ENCODE measurements at regions not wholly inside any gene's neighbourhood (a gene's known extent, or its start where the extent isn't known, plus 50 kb on each side); places are given as distances from the start of the nearest gene placed in this dataset.

DNA sequence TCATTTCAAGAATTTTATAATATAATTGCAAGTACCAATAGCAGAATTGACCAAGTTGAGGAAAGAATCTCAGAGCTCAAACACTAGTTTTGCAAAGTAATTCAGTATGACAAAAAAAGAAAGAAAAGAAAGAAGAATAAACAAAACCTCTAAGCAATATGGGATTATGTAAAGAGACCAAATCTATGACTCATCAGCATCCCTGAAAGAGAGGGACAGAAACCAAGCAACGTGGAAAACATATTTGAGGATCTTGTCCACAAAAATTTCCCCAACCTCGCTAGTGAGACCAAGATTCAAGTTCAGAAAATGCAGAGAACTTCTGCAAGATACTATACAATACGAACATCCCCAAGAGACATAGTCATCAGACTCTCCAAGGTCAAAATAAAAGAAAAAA is 203.7 kb upstream of the DDI1 start:
- Histone ChIP-seq H3K36me3 (ENCODE audit: control insufficient read depth in 2 of 2, insufficient read depth in 2 of 2, low read length in 2 of 2) (no peaks in the 10 kb centered on the region), H3K27me3 (ENCODE audit: control insufficient read depth in 2 of 2, insufficient read depth in 2 of 2, low read length in 2 of 2) (no peaks in the 10 kb centered on the region), H3K27ac (ENCODE audit: low read depth in 2 of 2, low read length in 2 of 2) (no peak overlapping the region), H3K9ac (ENCODE audit: low read depth in 1 of 2, low read length in 2 of 2) (no peak overlapping the region), H3K4me1 (ENCODE audit: control insufficient read depth in 2 of 2, insufficient read depth in 2 of 2, low read length in 2 of 2) (peaks cover 0 to 6% of the 10 kb centered on the region in 2 donors), H3K4me3 (ENCODE audit: low read length in 2 of 2) (no peak overlapping the region), H3K9me3 (ENCODE audit: control insufficient read depth in 2 of 2, low read length in 2 of 2) (peaks cover 8% of the 10 kb centered on the region in 2 donors)

DNA sequence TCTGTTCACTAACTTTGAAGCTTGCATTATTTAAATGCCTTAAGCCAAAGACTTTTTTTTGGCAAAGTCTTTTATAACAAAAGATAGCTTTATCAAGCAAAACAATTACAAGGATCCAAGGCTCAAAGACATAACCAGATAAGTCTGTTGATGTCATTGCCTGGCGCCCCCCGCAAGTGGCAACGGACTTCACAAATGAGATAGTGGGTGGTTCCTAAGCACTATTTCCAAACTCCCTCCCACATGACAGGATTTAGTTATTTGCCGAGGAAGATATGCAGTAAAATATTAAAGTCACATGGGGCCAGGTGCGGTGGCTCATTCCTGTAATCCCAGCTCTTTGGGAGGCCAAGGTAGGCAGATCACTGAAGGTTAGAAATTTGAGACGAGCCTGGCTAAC is 194.2 kb upstream of the DDI1 start:
- no peak overlapping the region for H3K9ac ChIP-seq (ENCODE audit: low read depth in 1 of 2, low read length in 2 of 2)
- no peaks in the 10 kb centered on the region for H3K27me3 ChIP-seq (ENCODE audit: control insufficient read depth in 2 of 2, insufficient read depth in 2 of 2, low read length in 2 of 2)
- peaks cover 0 to 7% of the 10 kb centered on the region in 2 donors for H3K4me1 ChIP-seq (ENCODE audit: control insufficient read depth in 2 of 2, insufficient read depth in 2 of 2, low read length in 2 of 2)
- no peaks in the 10 kb centered on the region for H3K36me3 ChIP-seq (ENCODE audit: control insufficient read depth in 2 of 2, insufficient read depth in 2 of 2, low read length in 2 of 2)
- no peaks in the 10 kb centered on the region for H3K9me3 ChIP-seq (ENCODE audit: control insufficient read depth in 2 of 2, low read length in 2 of 2)
- no peak overlapping the region for H3K4me3 ChIP-seq (ENCODE audit: low read length in 2 of 2)
- no peak overlapping the region for H3K27ac ChIP-seq (ENCODE audit: low read depth in 2 of 2, low read length in 2 of 2)

DNA sequence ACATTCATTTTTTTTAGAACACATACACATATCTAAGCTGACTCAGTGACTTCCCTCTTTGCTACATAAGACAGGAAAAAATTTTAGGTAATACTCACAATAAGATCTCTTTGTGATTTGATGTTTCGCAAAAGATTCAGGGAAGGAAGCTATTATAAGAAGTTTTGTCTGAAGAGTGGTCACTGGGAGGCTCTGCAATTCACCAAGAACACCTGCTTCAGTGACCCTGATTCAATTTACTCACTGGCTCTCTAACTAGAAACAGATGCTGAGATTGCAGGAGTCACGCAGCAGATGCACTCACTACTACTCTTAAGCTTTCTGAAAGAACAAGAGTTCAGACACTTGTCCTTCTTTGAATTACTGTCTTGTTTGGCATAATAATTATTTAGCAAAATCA is 193.6 kb upstream of the DDI1 start:
- Histone ChIP-seq H3K9ac (ENCODE audit: low read depth in 1 of 2, low read length in 2 of 2) (no peak overlapping the region), H3K36me3 (ENCODE audit: control insufficient read depth in 2 of 2, insufficient read depth in 2 of 2, low read length in 2 of 2) (no peaks in the 10 kb centered on the region), H3K4me3 (ENCODE audit: low read length in 2 of 2) (no peak overlapping the region), H3K27me3 (ENCODE audit: control insufficient read depth in 2 of 2, insufficient read depth in 2 of 2, low read length in 2 of 2) (no peaks in the 10 kb centered on the region), H3K9me3 (ENCODE audit: control insufficient read depth in 2 of 2, low read length in 2 of 2) (no peaks in the 10 kb centered on the region), H3K27ac (ENCODE audit: low read depth in 2 of 2, low read length in 2 of 2) (no peak overlapping the region), H3K4me1 (ENCODE audit: control insufficient read depth in 2 of 2, insufficient read depth in 2 of 2, low read length in 2 of 2) (peaks cover 0 to 7% of the 10 kb centered on the region in 2 donors)

DNA sequence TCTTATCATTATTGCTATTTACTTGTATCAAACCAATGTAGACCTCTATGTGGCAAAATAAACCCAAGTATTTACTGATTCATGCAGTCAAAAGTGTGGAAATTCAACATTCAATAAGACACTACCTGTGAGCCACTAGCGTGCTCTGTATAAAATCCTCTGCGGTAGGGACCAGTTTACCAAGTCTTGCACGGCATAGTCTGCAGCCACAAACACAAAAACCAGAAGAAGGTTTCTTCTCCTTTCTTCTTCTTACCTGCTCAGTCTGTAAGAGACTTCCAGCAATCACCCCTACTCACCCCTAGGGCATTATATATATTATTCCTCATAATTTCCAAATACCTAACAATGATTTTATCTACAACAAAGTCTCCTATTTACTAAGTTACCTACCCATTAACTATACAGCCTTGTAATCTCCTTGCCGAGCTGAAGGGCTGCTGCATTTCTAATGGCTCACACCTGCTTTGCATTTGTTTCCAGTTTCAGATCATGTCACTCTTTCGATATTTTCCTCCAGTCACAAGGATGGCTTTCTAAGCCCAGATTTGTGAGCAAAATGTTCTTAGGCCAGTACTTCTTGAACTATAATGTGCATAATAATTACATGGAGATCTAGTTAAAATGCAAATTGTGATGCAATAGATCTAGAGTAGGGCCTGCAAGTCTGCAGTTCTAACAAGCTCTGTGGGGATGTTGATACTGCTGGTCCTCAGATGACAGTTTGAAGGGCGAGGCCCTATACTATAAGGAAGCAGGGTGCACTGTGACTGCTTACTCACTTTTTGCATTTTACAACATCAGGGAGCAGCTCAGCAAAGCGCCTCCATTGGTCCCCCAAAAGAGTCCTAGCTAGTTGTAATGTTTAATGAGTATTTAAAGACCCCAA is 191.9 kb upstream of the DDI1 start:
- Histone ChIP-seq H3K27ac (ENCODE audit: low read depth in 2 of 2, low read length in 2 of 2) (peak overlapping the region in 1 of 2 donors; percentile 12), H3K4me1 (ENCODE audit: control insufficient read depth in 2 of 2, insufficient read depth in 2 of 2, low read length in 2 of 2) (peaks cover 0 to 7% of the 10 kb centered on the region in 2 donors), H3K9ac (ENCODE audit: low read depth in 1 of 2, low read length in 2 of 2) (no peak overlapping the region), H3K9me3 (ENCODE audit: control insufficient read depth in 2 of 2, low read length in 2 of 2) (no peaks in the 10 kb centered on the region), H3K4me3 (ENCODE audit: low read length in 2 of 2) (no peak overlapping the region), H3K27me3 (ENCODE audit: control insufficient read depth in 2 of 2, insufficient read depth in 2 of 2, low read length in 2 of 2) (no peaks in the 10 kb centered on the region), H3K36me3 (ENCODE audit: control insufficient read depth in 2 of 2, insufficient read depth in 2 of 2, low read length in 2 of 2) (no peaks in the 10 kb centered on the region)

DNA sequence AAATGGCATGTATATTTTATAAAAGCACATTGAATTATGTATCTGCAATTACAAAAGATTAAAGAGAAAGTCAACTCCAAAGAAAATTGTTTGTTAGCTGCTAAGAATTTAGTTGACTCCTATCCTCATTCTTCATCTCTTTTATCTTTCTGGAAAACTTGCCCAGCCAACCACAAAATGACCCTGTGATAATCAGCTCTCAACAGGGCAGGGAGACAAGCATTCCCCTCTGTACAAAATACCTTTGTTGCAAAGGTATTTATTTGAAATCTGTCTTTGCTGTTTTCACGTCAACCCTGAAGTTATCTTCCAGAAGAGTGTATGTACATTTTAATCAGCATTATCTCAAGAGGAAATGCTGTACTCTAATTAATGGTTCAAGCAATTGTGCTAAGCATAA is 191.1 kb upstream of the DDI1 start:
- Histone ChIP-seq H3K36me3 (ENCODE audit: control insufficient read depth in 2 of 2, insufficient read depth in 2 of 2, low read length in 2 of 2) (no peaks in the 10 kb centered on the region), H3K4me1 (ENCODE audit: control insufficient read depth in 2 of 2, insufficient read depth in 2 of 2, low read length in 2 of 2) (peaks cover 0 to 7% of the 10 kb centered on the region in 2 donors), H3K27me3 (ENCODE audit: control insufficient read depth in 2 of 2, insufficient read depth in 2 of 2, low read length in 2 of 2) (no peaks in the 10 kb centered on the region), H3K27ac (ENCODE audit: low read depth in 2 of 2, low read length in 2 of 2) (peak overlapping the region in 1 of 2 donors; percentile 12), H3K9ac (ENCODE audit: low read depth in 1 of 2, low read length in 2 of 2) (no peak overlapping the region), H3K9me3 (ENCODE audit: control insufficient read depth in 2 of 2, low read length in 2 of 2) (no peaks in the 10 kb centered on the region), H3K4me3 (ENCODE audit: low read length in 2 of 2) (no peak overlapping the region)

DNA sequence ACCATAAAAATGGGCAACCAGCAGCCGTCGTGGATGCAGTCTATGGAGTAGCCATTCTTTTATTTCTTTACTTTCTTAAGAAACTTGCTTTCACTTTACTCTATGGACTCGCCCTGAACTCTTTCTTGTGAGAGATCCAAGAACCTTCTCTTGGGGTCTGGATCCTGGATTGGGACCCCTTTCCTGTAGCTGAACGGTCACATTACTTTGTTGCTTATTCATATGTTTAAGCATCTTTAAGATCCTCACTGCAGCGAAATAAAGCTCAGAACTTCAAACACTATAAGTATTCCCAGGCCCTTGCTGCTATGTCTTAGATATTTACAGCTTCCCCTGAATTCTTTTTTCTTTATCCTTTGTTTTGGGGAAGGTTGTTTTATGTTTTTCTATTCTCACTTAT is 187.8 kb upstream of the DDI1 start:
- Histone ChIP-seq H3K9me3 (ENCODE audit: control insufficient read depth in 2 of 2, low read length in 2 of 2) (no peaks in the 10 kb centered on the region), H3K4me3 (ENCODE audit: low read length in 2 of 2) (no peak overlapping the region), H3K27ac (ENCODE audit: low read depth in 2 of 2, low read length in 2 of 2) (no peak overlapping the region), H3K36me3 (ENCODE audit: control insufficient read depth in 2 of 2, insufficient read depth in 2 of 2, low read length in 2 of 2) (no peaks in the 10 kb centered on the region), H3K9ac (ENCODE audit: low read depth in 1 of 2, low read length in 2 of 2) (no peak overlapping the region), H3K27me3 (ENCODE audit: control insufficient read depth in 2 of 2, insufficient read depth in 2 of 2, low read length in 2 of 2) (no peaks in the 10 kb centered on the region), H3K4me1 (ENCODE audit: control insufficient read depth in 2 of 2, insufficient read depth in 2 of 2, low read length in 2 of 2) (peaks cover 0 to 7% of the 10 kb centered on the region in 2 donors)

DNA sequence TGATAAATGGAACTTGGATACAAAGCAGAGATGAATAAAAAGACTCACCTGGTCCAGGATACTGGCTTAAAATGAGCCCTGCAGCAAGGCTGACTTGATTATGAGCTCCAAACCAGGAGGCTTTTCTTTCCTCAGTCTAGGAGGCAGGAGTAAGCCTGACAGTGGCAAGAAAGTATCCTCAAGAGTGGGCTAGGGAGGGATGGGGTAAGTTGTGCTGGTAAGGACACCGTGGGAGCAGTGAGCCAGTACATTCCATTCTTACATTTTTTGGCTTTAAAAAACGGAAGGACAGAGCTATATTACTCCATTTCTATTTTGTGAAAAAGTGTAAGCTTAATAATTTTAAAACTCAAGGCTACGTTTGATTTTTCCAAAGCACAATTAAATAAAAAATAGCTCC is 187.1 kb upstream of the DDI1 start:
- Histone ChIP-seq H3K4me3 (ENCODE audit: low read length in 2 of 2) (no peak overlapping the region), H3K27ac (ENCODE audit: low read depth in 2 of 2, low read length in 2 of 2) (no peak overlapping the region), H3K4me1 (ENCODE audit: control insufficient read depth in 2 of 2, insufficient read depth in 2 of 2, low read length in 2 of 2) (peaks cover 0 to 7% of the 10 kb centered on the region in 2 donors), H3K9ac (ENCODE audit: low read depth in 1 of 2, low read length in 2 of 2) (no peak overlapping the region), H3K36me3 (ENCODE audit: control insufficient read depth in 2 of 2, insufficient read depth in 2 of 2, low read length in 2 of 2) (no peaks in the 10 kb centered on the region), H3K9me3 (ENCODE audit: control insufficient read depth in 2 of 2, low read length in 2 of 2) (no peaks in the 10 kb centered on the region), H3K27me3 (ENCODE audit: control insufficient read depth in 2 of 2, insufficient read depth in 2 of 2, low read length in 2 of 2) (no peaks in the 10 kb centered on the region)

DNA sequence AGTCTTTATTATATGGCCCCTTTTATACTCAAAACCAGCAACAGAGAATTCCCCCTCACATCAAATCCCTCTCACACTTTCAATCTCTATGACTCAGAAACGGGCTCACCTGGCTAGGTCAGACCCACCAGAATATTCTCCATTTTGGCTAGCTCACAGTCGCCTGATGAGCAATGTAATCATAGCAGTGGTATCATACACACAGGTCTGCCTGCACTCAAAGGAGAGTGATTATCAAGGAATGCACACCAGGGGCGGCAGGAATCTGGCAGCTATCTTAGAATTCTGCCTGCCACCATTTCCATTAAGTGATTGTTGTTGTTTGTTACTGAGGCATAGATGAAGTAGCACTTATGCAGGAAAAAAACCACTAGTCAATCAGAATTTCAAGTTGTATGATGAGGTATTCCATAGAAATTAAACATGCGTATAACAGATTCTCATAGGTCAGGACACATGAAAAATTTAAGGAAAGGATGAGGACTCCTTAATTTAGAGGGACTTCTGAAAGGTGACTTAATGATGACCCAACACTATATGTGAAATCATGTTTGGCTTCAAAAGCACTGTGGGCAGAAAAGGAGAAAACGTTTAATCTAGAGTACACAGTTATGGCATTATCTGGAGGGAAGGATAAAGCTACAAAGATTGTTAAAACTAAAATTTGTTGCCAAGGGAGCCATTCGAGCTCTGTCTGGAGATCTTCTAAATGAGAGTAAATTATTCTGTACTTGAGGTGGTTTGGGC is 185.8 kb upstream of the DDI1 start:
- no peak overlapping the region for H3K9ac ChIP-seq (ENCODE audit: low read depth in 1 of 2, low read length in 2 of 2)
- H3K4me3 ChIP-seq (ENCODE audit: low read length in 2 of 2): no peak overlapping the region
- H3K27ac ChIP-seq (ENCODE audit: low read depth in 2 of 2, low read length in 2 of 2): no peak overlapping the region
- no peaks in the 10 kb centered on the region for H3K27me3 ChIP-seq (ENCODE audit: control insufficient read depth in 2 of 2, insufficient read depth in 2 of 2, low read length in 2 of 2)
- no peaks in the 10 kb centered on the region for H3K36me3 ChIP-seq (ENCODE audit: control insufficient read depth in 2 of 2, insufficient read depth in 2 of 2, low read length in 2 of 2)
- no peaks in the 10 kb centered on the region for H3K9me3 ChIP-seq (ENCODE audit: control insufficient read depth in 2 of 2, low read length in 2 of 2)
- no peaks in the 10 kb centered on the region for H3K4me1 ChIP-seq (ENCODE audit: control insufficient read depth in 2 of 2, insufficient read depth in 2 of 2, low read length in 2 of 2)

DNA sequence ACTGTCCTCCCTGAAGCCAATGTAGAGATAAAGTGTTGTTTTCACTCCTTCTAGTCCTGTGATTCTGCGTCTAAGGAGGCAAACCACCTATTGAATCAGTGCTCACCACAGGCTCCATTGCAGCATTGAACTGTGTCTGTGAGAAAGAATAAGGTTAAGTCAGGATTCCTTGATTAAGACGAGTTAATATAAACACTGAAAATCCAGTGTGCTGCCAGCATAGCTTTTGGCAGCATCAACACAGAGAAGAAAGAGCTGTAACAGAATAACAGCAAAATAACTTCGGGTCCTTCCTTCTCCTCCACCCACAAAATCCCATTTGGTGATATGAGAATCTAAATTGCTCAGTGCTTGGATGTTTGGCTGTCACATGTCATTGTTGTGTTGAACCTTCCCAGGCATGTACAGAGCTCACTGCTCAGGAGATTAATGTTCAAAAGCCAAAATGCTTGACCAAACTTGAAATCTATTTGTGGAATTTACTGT is 185.2 kb upstream of the DDI1 start:
- no peak overlapping the region for H3K27ac ChIP-seq (ENCODE audit: low read depth in 2 of 2, low read length in 2 of 2)
- no peaks in the 10 kb centered on the region for H3K9me3 ChIP-seq (ENCODE audit: control insufficient read depth in 2 of 2, low read length in 2 of 2)
- H3K9ac ChIP-seq (ENCODE audit: low read depth in 1 of 2, low read length in 2 of 2): no peak overlapping the region
- no peaks in the 10 kb centered on the region for H3K4me1 ChIP-seq (ENCODE audit: control insufficient read depth in 2 of 2, insufficient read depth in 2 of 2, low read length in 2 of 2)
- no peaks in the 10 kb centered on the region for H3K36me3 ChIP-seq (ENCODE audit: control insufficient read depth in 2 of 2, insufficient read depth in 2 of 2, low read length in 2 of 2)
- H3K27me3 ChIP-seq (ENCODE audit: control insufficient read depth in 2 of 2, insufficient read depth in 2 of 2, low read length in 2 of 2): no peaks in the 10 kb centered on the region
- no peak overlapping the region for H3K4me3 ChIP-seq (ENCODE audit: low read length in 2 of 2)
